CD4-positive, alpha-beta T cell treated with Interleukin-21 for 1 hour (primary cell): ENCODE measurements at regions not wholly inside any gene's neighbourhood (a gene's known extent, or its start where the extent isn't known, plus 50 kb on each side); places are given as distances from the start of the nearest gene placed in this dataset.

ENCODE experiments used
- DNase-seq: peaks from one replicate; pipeline ENCODE4 v3.0.0-alpha.2; 2020

DNA sequence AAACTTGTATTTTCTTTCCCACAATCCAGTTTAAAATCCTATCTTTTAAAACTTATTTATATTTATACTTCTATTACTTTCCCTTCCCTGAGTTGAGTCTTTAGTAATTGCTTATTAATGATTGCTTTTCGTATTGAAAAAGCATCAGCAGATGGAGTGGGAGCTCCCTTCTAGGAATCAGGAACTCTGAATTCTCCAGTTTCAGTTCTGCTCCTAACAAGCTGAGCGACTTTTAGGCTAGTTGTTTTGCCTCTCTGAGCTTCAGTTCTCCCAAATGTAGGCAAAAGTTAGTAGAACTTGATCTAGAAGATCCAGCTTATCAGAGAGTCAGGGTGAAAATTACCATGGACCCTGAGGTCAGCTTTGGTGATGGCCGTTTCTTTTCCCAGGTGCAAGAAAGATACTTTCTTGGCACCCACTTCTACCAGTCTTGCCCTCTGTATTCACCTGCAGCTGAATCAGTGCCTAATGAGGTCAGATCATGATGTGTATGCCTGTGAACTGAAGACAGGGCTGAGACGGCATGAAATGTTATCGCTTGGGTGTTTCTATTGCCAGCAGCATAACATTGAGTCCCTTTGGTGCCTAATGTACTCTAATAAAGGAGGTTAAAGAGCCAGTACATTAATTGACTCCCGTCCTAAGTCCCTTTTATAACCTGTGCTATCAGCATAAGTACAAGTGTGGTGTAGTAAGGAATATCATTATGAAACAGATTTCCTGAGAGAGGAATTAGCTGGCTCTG is 194.5 kb upstream of the TBC1D5 start:
- no peak for DNase-seq

DNA sequence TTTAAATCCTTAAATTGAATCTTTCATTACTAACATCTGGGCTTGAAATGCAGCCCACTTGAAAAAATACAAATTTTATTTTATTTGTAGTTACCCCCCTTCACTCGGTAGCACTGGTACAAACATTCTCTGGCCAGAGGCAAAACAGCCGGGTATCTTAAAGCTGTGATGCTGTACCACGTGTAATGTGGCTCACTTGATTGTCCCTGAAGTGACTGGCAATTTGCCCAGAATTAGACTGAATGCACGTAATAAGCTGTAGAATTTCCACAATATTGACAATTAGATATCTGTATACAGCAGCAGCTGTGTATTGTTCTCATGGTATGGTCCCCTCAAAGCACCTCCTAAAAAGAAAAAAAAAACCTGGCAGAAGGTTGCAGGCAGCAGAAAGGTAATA is 192.8 kb upstream of the TBC1D5 start:
- no peak for DNase-seq

GRCh38 chr3:17932136-17932771 is 189.8 kb upstream of the TBC1D5 start:
- DNase-seq = no peak

GRCh38 chr3:17931131-17931530 is 188.7 kb upstream of the TBC1D5 start:
- no peak for DNase-seq

DNA sequence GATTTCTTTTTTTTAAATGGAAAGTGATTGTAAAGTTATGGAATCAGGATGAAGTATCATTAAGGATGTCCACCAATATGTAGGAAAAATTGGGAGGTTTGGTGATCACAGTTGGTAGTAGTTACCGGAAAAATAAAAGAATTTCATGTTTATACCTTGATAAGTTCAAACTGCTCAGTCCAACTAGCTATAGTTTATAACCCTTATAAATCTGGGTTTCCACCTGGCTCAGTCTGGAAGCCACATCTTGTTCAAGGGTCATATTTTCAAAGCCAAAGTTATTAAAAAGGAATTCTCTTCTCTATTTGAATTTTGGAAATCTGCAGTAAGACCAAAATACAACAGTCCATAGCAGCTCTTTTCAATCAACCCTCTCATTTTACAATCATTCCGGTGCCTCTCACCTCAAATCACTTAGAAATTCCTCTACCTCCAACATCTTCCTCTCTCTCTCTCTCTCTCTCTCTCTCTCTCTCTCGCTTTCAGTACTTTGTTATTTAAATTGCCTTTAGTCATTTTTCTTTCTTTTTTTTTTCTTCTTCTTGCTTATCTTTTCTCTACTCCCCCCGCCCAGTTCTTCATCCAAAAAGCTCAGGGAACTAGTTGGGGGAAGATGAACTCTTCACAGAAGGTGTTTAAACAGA is 186.2 kb upstream of the TBC1D5 start:
- no peak for DNase-seq

- no peak for DNase-seq
These were observed 184.6 kb upstream of the TBC1D5 start for GRCh38 chr3:17927036-17927435.

DNA sequence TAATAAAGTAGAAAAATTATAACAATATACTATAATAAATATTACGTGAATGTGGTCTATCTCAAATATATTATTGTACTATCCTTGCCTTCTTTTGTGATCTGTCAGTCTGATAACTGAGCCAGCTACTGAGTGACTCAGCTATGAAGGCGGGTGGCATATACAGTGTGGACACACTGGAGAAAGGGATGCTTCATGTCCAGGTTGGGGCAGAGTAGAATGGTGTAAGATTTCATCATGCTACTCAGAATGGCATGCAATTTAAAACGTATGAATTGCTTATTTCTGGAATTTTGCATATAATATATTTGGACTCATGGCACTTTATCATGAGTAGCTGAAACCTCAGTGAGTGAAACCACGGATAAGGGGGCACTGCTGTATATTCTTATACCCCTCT is 172.9 kb upstream of the TBC1D5 start:
- no peak for DNase-seq

DNA sequence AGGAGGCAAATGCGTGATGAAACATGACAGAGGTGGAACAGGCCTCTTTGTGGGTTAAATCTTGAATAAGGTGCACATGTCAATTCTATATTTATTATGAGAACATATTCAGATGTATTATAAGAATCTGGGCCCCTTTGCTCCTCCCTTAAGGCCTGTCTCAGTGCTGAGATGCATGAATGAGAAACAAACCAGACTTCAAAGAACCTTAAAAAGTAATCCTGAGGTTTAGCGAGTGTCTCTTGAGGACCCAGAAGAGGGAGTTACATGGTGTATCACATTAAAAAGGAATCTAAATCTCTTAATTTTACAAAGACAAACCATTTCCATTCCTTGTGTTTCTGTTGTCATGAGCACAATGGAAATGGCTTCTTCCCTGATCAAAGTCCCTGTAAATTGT is 170.9 kb upstream of the TBC1D5 start:
- no peak for DNase-seq

DNA sequence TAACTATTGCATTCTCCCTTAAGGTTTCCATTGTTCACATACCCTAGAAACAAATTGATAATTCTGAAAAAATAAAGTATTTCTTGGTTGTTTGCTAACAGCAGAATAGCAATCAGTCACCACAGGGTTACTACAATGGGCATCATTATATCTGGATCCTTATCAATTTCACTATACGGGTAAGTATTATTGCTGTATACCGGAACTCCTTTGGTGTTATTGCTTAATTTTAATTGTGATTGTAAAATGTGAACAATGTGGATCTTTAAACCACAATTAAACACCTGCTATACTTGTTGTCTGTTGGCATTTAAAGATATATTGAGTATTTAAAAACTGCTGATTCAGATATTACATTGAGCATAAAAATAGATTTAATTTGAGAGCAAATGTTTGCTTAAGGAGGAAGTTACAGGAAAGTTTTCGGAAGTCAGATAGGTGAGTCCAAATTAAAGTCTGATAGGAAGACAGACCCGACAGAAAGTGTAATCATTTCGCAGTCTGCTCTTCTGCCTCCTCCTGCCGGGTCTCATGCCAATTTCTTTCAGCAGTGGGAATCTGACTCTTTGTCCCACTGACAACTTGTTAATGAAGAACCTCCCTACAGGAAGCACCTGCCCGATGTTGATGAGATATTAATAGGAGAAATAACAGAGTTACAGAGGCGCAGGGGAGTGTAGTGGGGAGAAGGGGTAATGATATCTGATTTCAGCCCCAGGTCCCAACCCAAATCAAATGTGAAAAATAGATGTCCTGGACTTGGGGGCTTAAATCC is 169.7 kb upstream of the TBC1D5 start:
- DNase-seq = no peak

DNA sequence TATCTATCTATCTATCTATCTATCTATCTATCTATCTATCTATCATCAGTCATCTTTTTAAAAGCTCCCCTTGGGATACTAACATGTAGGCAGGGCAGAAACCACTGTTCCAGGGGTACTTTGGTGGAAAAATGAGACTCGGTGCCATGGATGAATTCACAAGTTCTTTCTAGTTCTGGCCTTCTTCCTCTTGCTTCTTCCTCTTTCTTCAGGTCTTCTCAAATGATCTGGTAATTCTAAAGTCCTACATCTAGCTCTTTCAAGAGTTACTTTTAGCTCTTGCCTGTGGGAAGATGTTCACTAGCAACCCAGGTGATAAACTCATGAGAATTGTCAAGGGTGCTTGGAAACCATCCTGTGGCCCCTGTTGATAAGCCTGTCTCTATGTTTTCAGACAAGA is 168.5 kb upstream of the TBC1D5 start:
- DNase-seq = no peak

DNA sequence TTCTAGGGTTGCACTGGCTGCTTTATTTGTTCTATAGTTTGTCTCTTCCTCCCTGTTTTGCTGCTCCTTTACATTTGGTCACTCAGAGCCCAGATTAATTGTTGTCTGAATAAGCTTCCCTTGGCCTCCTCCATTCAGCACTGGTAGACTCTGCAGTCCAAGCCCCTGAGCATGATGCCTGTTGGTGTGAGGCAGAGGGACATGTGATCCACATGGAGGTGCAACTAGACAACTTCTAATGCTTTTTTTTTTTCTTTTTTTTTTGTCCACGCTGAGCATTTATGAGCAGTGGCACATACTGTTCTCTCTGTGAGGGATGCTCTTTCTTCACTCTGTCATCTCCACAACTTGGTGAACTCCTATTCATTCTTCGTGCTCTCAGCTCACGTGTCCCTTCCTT is 167.3 kb upstream of the TBC1D5 start:
- no peak for DNase-seq

DNA sequence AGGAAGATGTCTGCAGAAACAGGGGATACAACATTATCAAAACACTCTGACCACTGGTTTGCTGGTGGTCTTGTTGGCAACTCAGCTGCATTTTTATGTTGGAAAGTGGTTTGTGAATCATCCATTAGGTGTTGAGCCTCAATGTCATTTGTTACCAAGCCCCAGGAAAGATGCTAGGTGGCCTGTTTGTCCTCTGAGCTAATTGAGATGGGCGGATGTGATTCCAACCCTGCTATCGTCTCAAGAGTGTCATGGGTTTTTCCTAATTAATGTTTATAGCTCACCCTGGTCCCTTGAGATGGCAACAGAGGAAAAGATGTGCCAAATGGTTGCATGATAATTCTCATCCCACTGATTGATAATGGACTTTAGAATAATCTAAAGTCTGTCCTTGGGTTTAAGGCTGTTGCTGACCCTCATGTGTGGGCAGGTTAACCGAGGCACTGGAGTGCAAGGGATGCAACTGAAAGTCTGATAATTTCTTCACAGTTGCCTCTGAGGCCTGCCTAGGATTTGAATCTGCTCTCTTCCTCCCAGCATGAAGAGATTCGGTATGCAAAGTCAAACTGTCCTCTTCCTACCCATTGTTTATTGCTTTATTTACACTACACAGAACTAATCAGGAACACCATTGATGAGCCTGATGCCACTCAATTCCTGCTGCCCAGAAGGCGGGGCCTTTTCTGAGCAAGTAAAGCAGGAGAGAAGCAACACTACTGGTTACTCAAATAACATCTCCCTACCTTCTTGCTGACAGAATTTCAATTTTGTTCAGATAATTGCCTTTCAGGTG is 166.2 kb upstream of the TBC1D5 start:
- no peak for DNase-seq

DNA sequence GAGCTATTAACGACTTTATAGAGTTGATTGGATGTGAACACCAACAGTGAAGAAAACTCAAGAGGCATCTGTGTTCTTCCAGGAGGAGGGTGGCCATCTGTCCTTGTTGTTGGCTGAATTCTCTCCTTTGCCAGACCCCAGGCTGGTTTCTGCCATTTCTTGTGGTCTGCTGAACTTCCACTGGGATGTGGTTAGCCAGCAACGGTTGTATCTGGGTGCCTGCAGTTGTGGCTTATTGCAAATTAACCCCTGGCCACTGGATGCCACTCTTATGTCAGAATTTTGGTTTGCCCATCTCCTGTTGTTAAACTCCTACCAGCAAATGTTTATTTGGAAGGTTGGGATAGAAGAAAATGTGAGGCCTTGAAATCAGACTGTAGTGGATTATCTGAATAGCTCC is 163.6 kb upstream of the TBC1D5 start:
- no peak for DNase-seq

- DNase-seq = no peak
These were observed 159.5 kb upstream of the TBC1D5 start for GRCh38 chr3:17901893-17902292.

DNA sequence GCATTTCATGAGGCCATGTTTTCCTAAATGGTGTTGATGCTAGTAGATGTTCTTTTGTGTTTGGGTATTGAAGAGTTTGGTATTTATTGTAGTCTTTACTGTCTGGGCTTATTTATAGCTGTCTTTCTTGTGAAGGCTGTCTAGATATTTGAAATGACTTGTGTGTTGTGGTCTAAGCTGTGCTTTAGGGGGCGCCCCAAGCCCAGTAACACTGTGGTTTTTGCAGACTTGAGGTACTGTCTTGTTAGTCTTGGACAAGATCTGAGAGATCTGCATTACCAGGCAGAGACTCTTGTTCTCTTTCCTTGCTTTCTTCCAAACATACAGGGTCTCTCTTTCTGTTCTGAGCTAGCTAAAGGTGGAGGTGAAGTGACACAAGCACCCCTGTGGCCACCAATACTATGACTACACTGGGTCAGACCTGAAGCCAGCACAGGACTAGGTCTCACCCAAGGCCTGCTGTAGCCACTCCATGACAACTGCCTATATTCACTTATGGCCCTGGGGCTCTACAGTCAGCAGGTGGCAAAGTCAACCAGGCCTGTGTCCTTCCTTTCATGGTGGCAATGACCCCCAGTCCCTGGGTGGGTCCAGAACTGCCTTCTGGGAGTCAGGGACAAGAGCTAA is 152.1 kb upstream of the TBC1D5 start:
- peak; percentile 24 for DNase-seq

GRCh38 chr3:17891139-17891856 is 148.9 kb upstream of the TBC1D5 start:
- DNase-seq = no peak

DNA sequence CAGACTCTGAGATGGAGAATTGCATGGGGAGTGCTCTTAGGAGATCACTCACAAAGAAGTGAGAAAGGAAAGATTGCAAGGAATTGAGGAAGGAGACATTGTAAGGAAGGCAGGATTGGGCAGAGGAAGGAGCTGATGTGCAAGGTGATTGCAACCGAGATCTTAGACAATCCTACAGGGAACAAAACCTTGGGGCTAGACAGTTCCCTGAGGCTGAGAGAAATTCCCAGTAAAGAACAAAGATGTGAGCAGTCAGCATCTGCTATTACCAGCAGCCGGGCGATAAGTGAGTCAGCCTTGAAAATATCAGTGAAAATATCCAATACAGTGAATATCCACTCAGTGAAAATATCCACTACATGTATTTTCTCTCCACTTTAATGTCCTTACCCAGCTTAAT is 143.6 kb upstream of the TBC1D5 start:
- no peak for DNase-seq

- no peak for DNase-seq
These were observed 140.6 kb upstream of the TBC1D5 start for GRCh38 chr3:17882981-17883380.

GRCh38 chr3:17877299-17877698 is 134.9 kb upstream of the TBC1D5 start:
- no peak for DNase-seq

DNA sequence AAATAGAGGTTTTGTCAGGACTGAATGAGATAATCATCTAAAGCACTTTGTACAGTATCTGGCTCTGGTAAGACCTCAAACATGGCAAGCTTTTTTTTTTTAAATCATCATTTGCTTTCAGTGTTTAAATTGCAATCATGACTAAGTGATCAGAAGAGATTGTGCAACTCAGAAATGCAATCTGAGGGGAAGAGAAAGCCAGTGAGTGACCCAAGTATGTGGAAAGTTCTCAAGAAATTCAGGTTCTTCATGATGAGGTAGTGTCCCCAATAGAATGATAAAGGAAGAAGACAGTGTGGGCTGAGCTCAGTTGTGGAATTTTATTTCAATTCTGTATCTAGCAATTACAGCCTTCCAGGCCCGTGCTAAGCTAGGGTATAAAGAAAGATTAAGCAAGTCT is 132.2 kb upstream of the TBC1D5 start:
- DNase-seq = no peak

- no peak for DNase-seq
These were observed 130.0 kb upstream of the TBC1D5 start for GRCh38 chr3:17872457-17872856.

GRCh38 chr3:17865631-17866030 is 123.2 kb upstream of the TBC1D5 start:
- no peak for DNase-seq
